Dermis blood vessel endothelial cell (primary cell): ENCODE measurements at regions not wholly inside any gene's neighbourhood (a gene's known extent, or its start where the extent isn't known, plus 50 kb on each side); places are given as distances from the start of the nearest gene placed in this dataset.

Experiments used
- DNase-seq: peaks from one replicate; pipeline ENCODE4 v3.0.0; 2010

DNA sequence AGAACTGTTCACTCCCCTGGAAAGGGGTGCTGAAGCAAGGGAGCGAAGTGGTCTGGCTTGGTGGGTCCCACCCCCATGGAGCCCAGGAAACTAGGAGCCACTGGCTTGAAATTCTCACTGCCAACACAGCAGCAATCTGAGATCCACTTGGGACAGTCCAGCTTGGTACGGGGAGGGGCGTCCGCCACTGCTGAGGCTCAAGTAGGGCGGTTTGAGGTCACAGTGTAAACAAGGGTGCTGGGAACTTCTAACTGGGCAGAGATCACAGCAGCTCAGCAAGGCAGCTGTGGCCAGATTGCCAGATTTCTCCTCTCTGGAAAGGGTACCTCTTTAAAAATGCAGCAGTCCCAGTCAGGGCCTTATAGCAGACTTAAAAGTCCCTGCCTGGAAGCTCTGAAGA lies 53.9 kb upstream of the GALNTL6 start:
- no peak for DNase-seq

GRCh38 chr4:171751538-171751937 lies 61.7 kb upstream of the GALNTL6 start:
- DNase-seq: no peak

- no peak for DNase-seq
Measured at GRCh38 chr4:171746418-171746817, 66.8 kb upstream of the GALNTL6 start.

GRCh38 chr4:171742436-171742835 lies 70.8 kb upstream of the GALNTL6 start:
- no peak for DNase-seq

DNA sequence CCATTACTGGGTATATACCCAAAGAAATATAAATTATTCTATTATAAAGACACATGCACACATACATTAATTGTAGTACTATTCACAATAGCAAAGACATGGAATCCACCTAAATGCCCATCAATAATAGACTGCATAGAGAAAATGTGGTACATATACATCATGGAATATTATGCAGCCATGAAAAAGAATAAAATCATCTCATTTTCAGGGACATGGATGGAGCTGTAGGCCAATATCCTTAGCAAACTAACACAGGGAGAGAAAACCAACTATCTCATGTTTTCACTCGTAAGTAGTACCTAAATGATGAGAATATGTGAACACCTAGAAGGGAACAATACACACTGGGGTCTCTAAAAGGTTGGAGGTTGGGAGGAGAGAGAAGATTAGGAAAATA lies 86.0 kb upstream of the GALNTL6 start:
- no peak for DNase-seq

DNA sequence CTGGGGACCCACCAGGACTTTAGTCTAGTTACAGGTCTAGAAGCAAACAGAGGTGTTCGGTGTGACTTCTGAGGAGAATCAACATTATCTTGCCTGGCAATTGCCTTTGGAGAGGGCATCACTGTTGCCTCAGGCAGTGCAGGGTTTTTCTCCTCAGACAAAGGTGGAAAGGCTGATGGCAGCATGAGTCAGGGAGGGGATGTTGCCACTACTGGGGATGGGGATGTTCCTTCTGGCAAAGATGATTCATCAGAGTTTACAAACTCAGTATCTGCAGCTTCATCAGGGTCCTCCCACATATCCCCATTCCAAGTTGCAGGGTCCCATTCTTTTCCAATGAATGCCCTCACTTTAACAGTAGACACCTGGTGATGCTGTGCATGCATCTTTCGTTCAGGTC lies 91.3 kb upstream of the GALNTL6 start:
- no peak for DNase-seq

DNA sequence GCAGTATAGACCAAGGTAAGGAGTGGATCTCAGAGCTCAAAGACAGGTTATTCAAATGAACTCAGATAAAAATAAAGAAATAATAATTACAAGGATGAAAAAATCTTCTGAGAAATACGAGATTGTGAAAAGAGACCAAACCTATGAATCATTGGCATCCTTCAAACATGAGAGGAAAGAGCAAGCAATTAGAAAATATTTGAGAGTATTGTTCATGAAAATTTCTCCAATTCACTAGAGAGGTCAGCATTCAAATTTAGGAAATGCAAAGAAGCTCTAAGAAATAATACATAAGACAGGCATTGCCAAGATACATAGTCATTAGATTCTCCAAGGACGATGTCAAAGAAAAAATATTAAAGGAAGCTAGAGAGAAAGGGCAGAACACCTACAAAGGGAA lies 93.5 kb upstream of the GALNTL6 start:
- DNase-seq: no peak

- no peak for DNase-seq
Measured at GRCh38 chr4:171718665-171719064, 94.5 kb upstream of the GALNTL6 start.

GRCh38 chr4:171718069-171718468 lies 95.1 kb upstream of the GALNTL6 start:
- DNase-seq: no peak

GRCh38 chr4:171717231-171717741 lies 95.9 kb upstream of the GALNTL6 start:
- no peak for DNase-seq

- DNase-seq: no peak
Measured at GRCh38 chr4:171715973-171716372, 97.2 kb upstream of the GALNTL6 start.

DNA sequence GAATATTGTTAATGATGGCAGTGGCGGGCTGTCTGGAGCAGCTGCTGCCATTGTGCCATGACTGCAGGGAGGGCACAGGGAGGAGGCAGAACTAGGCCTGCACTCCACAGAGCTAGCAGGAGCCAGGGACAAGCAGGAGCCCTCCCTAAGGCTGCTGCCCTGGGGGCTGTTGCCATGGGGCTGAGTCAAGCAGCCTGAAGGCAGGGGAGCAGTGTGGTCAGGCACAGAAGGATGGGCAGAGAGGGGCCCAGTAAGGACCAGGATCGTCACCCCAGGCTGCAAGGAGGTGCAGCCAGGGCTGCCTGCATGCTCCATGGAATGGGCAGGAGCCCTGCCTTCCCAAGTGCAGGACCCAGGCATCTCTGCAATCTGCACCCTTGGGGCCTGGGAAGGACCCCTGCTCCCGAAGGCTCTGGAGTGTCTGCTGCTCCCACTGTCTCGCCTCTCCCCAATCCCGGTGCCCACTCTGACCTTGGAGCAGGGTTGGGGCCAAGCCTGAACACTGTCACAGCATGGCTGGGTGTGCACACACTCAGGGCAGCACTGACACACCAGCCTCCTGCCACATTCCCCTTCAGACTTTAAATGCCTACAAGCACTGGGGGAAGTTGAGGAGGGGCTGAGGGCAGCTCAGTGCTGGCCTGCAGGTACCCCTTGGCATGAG lies 98.3 kb upstream of the GALNTL6 start:
- no peak for DNase-seq

- no peak for DNase-seq
Measured at GRCh38 chr4:171710743-171711142, 102.5 kb upstream of the GALNTL6 start.

DNA sequence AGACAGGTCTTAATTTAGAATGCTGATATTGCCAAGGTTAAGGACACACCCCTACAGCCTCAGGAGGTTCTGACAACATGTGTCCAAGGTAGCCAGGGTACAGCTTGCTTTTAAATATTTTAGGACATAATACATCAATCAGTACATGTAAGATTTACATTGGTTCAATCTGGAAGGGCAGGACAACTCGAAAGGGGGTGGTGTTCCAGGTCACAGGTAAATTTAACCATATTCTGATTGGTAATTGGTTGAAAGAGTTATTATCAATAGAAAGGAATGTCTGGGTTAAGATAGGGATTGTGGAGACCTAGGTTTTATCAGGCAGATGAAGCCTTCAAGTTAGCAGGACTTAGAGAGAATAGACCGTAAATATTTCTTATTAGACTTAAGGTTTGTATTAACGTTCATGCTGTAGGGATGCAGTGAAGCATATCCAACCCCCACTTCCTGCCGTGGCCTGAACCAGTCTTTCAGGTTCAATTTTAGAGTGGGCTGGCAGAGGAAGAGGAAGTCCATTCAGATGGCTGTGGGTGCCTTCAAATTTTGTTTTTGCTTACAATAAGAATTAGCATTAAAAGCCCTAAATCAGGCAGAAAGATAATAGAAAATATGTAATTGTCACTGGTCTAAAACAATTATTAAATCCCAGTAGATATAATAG lies 136.5 kb upstream of the GALNTL6 start:
- no peak for DNase-seq

DNA sequence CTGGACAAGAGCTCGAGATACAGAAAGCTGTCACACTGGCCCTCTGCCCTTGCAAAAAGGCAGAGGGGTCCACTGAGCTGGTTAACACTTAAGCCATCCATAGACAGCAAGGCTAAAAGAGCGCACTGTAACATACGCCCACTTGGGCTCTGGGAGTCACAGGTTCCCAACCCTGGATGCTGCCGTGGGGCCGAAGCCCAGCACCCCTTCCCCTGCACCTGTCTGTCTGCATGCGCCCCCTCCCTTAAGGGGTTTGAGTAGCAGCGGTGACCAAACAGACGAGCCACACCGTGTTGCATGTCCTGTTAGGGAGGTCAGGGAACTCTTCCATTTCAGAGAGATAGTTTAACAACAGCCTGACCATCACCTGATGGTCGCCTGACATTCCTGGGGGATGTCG lies 138.4 kb upstream of the GALNTL6 start:
- DNase-seq: no peak

DNA sequence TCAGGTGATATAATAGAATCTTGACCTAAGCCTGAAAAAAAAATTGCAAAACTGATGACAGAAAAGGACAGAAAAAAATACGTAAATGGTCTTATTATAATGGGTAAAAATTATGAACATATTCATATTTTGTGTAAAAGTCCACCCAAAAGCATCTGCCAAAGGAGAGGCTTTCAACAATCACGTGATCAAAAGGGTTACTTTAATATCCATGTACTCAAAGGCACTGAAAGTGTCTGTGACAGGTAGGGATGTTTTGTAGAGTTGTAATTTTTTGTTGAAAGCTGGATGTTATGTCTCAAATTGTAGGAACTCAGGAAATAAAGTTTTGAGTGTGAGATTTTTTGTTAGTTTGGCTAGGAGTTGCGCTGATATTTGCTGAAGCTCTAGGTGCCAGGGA lies 144.8 kb upstream of the GALNTL6 start:
- DNase-seq: no peak

GRCh38 chr4:171667906-171668305 lies 145.3 kb upstream of the GALNTL6 start:
- DNase-seq: no peak

DNA sequence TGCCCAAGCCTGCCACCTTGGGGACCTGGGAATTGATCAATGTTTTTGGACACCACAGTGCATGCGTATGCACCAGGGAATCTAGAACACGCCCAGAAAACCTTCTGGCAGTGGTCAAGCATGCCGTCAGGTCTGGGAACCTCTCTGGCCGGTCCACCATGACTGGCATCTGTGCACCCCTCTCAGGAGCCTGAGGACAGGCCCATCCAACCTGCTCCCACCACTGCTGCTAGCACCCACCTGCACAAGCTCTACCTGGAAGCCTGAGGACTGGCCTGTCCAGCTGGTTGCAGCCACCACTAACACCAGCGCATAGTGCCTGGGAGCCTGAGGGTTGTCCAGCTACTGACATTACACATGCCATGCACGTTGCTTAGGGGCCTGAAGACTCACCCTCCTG lies 162.1 kb upstream of the GALNTL6 start:
- no peak for DNase-seq

DNA sequence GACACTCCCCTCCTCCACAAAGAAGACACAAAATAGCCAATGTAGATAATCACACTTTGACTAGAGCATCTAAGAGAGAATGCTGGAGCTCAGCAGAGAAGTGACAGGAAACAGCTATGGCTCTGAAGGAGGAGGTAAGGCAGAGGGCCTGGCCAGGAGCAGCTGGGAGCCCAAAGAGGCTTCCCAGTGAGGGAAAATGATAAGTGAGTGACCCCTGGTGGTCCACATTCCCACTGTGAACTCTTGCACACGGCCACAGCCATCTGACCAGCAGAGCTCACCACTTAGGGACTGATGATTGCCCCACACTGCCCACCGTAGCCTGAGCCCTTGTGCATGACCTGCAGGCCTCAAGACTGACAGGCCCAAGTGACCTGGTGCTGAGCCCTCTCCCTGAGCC lies 162.7 kb upstream of the GALNTL6 start:
- DNase-seq: no peak

- DNase-seq: no peak
Measured at GRCh38 chr4:171648926-171649325, 164.3 kb upstream of the GALNTL6 start.

- no peak for DNase-seq
Measured at GRCh38 chr4:171646984-171647383, 166.2 kb upstream of the GALNTL6 start.

DNA sequence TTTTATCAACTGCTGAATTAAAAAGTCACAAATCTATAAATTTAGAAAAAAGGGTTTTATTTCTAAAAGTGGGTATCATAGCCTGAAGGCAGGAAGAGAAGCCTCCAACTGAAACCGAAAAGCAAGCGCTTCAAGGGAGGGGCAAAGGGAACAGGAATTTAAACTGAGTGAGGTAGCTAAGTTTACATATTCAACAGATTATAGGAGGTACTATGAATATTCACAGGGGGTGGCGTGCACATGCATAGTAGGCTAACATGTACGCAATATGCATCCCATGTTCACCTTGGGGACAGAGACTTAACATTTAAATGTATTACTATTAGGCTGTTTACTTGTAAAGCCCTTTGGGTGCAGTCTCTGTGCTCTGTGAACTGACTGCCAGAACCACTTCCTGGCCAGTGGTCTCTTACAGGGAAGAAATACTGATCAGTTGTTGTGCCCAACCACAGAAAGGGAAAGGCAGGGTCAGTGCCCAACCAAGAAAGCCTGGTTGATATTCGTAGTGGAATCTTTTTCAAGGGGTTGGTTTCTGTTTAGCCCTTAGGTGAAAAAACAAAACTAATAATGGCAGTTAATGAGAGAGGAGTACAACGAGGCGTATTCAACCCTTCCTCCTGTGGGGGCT lies 168.7 kb upstream of the GALNTL6 start:
- no peak for DNase-seq

DNA sequence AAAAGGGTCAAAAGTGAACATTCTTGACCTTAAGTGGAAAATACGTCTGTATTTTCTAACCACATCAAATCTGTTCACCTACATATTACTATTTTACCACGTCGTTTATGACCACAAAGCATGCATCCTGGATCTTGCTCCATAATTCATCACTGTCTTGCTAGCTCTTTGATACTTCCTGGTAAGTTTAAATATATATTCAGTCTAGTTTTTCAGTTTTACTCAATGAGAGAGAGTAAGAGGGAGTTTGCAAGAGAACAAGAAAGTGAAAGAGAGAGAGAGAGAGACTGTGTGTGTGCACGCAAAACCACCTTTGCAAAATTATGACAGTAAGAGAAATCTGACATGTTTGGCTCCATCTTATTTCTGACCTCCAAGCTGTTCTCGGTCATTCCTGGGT lies 173.7 kb upstream of the GALNTL6 start:
- DNase-seq: no peak

DNA sequence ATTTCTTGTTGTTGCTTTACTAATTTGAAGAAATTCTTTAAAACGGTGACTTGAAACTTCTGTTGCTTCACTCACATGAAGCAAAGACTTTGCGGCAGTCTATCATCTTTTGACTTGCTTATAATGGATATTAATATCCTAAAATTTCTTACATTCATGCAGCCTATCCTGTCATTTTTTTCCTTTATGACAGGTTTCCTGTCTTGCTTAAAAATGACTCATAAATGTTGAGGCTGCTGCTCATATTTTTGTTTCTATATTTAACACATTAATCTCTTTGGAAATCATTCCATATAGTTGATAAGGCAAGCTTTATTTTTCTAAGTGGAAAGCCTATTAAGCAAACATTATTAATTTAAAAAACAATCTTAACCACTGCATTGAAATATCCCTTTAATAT lies 176.6 kb upstream of the GALNTL6 start:
- DNase-seq: no peak
